CD4-positive, alpha-beta T cell (primary cell): ENCODE measurements at regions not wholly inside any gene's neighbourhood (a gene's known extent, or its start where the extent isn't known, plus 50 kb on each side); places are given as distances from the start of the nearest gene placed in this dataset.

Experiments used
- ATAC-seq: fragments of 200-7000 bp; cut with Tn5 transposase; one replicate; pipeline ENCODE4 v1.10.0; 2022; ENCODE audit warnings: mild to moderate bottlenecking; ENCODE audit not compliant: poor library complexity
- CTCF ChIA-PET: fragments of 350-600 bp; sonication (Branson Sonifier 250); formaldehyde crosslinking; loops from one replicate; lab custom pipeline; 2021; ENCODE audit warnings: antibody characterized with exemption, inconsistent platforms; lab: Charles Lee
- POLR2A ChIA-PET: fragments of 350-600 bp; sonication (Branson Sonifier 250); formaldehyde crosslinking; loops from one replicate; lab custom pipeline; 2021; ENCODE audit warnings: antibody characterized with exemption, inconsistent platforms; lab: Charles Lee
- DNase-seq, 14 experiments: peaks; one replicate each; pipeline ENCODE4 v3.0.0-alpha.2; 2013 to 2020; ENCODE audit warnings: mixed read lengths in 2 of 14
- H3K27ac ChIP-seq, 2 donors: one replicate each; pipeline versions ENCODE4 v1.5.1 to v1.7.0; 2013; ENCODE audit warnings: low read length in 2 of 2, low read depth in 1 of 2, mild to moderate bottlenecking in 1 of 2
- H3K27me3 ChIP-seq, 2 experiments: 1 replicate in 1 of 2; 2 replicates in 1 of 2; pipeline versions ENCODE4 v1.6.1 to v1.7.0; 2013; ENCODE audit warnings: low read length in 2 of 2, control low read depth in 1 of 2, mild to moderate bottlenecking in 1 of 2, moderate library complexity in 1 of 2; ENCODE audit not compliant: insufficient read depth in 2 of 2, control insufficient read depth in 1 of 2
- H3K36me3 ChIP-seq: one replicate; pipeline ENCODE4 v1.6.1; 2013; ENCODE audit warnings: low read length, control low read depth; ENCODE audit not compliant: insufficient read depth
- H3K4me1 ChIP-seq: one replicate; pipeline ENCODE4 v1.6.1; 2013; ENCODE audit warnings: low read length, control low read depth; ENCODE audit not compliant: insufficient read depth
- H3K4me3 ChIP-seq: one replicate; pipeline ENCODE4 v1.5.1; 2013; ENCODE audit warnings: mild to moderate bottlenecking, low read length, moderate library complexity
- H3K9me3 ChIP-seq, 2 experiments: 1 replicate in 1 of 2; 2 replicates in 1 of 2; pipeline versions ENCODE4 v1.6.1 to v1.7.0; 2013; ENCODE audit warnings: low read length in 2 of 2, mild to moderate bottlenecking in 2 of 2, control low read depth in 1 of 2, moderate library complexity in 1 of 2; ENCODE audit not compliant: control insufficient read depth in 1 of 2, insufficient read depth in 1 of 2
- H3K27ac Mint-ChIP-seq: one replicate; pipeline ENCODE4 v1.8.0; 2020; ENCODE audit warnings: mixed read lengths
- H3K27me3 Mint-ChIP-seq: one replicate; pipeline ENCODE4 v1.8.0; 2021; ENCODE audit warnings: mixed read lengths
- H3K36me3 Mint-ChIP-seq: one replicate; pipeline ENCODE4 v1.8.0; 2021; ENCODE audit warnings: low read depth, mixed read lengths
- H3K4me1 Mint-ChIP-seq: one replicate; pipeline ENCODE4 v1.8.0; 2021; ENCODE audit warnings: low read depth, mixed read lengths
- H3K4me3 Mint-ChIP-seq: one replicate; pipeline ENCODE4 v1.8.0; 2020; ENCODE audit warnings: mild to moderate bottlenecking, mixed read lengths
- H3K9me3 Mint-ChIP-seq: one replicate; pipeline ENCODE4 v1.8.0; 2020; ENCODE audit warnings: mixed read lengths
- CTCF ChIP-seq: fragments of 200-600 bp; IDR thresholded peaks from one replicate; pipeline ENCODE4 v1.8.0; 2022; ENCODE audit warnings: antibody characterized with exemption, mild to moderate bottlenecking
- intact Hi-C, 2 experiments: fragments of 100-400 bp; cut with DNase I in 1 of 2; cut with micrococcal nuclease in 1 of 2; formaldehyde crosslinking; loops; one replicate each; pipeline versions ENCODE4 v1.15.1 to v1.9.0; 2023 to 2025; cut with DNase I, micrococcal nuclease

- DNase-seq (no peak), ATAC-seq (no peak)
- H3K27ac ChIP-seq: no peak overlapping the region
- no peaks in the 10 kb centered on the region for H3K36me3 Mint-ChIP-seq
- CTCF ChIA-PET: no interaction called here
- peaks cover 0 to 6% of the 10 kb centered on the region in 2 experiments for H3K27me3 ChIP-seq
- H3K4me1 Mint-ChIP-seq: no peaks in the 10 kb centered on the region
- peaks cover 25% of the 10 kb centered on the region for H3K27me3 Mint-ChIP-seq
- H3K27ac Mint-ChIP-seq: no peak overlapping the region
- TF ChIP-seq CTCF: no peak
- no peaks in the 10 kb centered on the region for H3K9me3 Mint-ChIP-seq
- intact Hi-C loops: no loop called here
- H3K4me1 ChIP-seq: no peaks in the 10 kb centered on the region
- no peak overlapping the region for H3K4me3 ChIP-seq
- no peaks in the 10 kb centered on the region for H3K36me3 ChIP-seq
- H3K4me3 Mint-ChIP-seq: no peak overlapping the region
- POLR2A ChIA-PET: no interaction called here
- peaks cover 0 to 37% of the 10 kb centered on the region in 2 experiments for H3K9me3 ChIP-seq
Measured at GRCh38 chr1:4422504-4423289, 231.7 kb upstream of the AJAP1 start.

GRCh38 chr1:4424254-4424653 is 230.2 kb upstream of the AJAP1 start:
- H3K4me3 Mint-ChIP-seq: no peak overlapping the region
- Histone ChIP-seq H3K27ac (no peak overlapping the region), H3K4me1 (no peaks in the 10 kb centered on the region), H3K9me3 (peaks cover 0 to 37% of the 10 kb centered on the region in 2 experiments), H3K36me3 (no peaks in the 10 kb centered on the region), H3K4me3 (no peak overlapping the region), H3K27me3 (peaks cover 0 to 6% of the 10 kb centered on the region in 2 experiments)
- TF ChIP-seq CTCF: no peak
- POLR2A ChIA-PET: no interaction called here
- ATAC-seq (no peak), DNase-seq (no peak)
- no peak overlapping the region for H3K27ac Mint-ChIP-seq
- peaks cover 10% of the 10 kb centered on the region for H3K27me3 Mint-ChIP-seq
- no peaks in the 10 kb centered on the region for H3K9me3 Mint-ChIP-seq
- no peaks in the 10 kb centered on the region for H3K36me3 Mint-ChIP-seq
- CTCF ChIA-PET: no interaction called here
- H3K4me1 Mint-ChIP-seq: no peaks in the 10 kb centered on the region
- intact Hi-C loops: no loop called here

GRCh38 chr1:4424766-4425165 is 229.6 kb upstream of the AJAP1 start:
- H3K4me3 ChIP-seq: no peak overlapping the region

More at GRCh38 chr1:4424766-4425165, 229.6 kb upstream of the AJAP1 start:
- intact Hi-C loops: no loop called here
- TF ChIP-seq CTCF: no peak
- peaks cover 0 to 37% of the 10 kb centered on the region in 2 experiments for H3K9me3 ChIP-seq
- H3K27me3 ChIP-seq: peaks cover 0 to 6% of the 10 kb centered on the region in 2 experiments
- DNase-seq (no peak), ATAC-seq (no peak)
- no peak overlapping the region for H3K4me3 Mint-ChIP-seq
- H3K4me1 ChIP-seq: no peaks in the 10 kb centered on the region
- ChIA-PET CTCF (no interaction called here), POLR2A (no interaction called here)
- no peak overlapping the region for H3K27ac ChIP-seq
- no peaks in the 10 kb centered on the region for H3K4me1 Mint-ChIP-seq
- peaks cover 13% of the 10 kb centered on the region for H3K27me3 Mint-ChIP-seq
- no peaks in the 10 kb centered on the region for H3K9me3 Mint-ChIP-seq
- H3K36me3 Mint-ChIP-seq: no peaks in the 10 kb centered on the region
- H3K27ac Mint-ChIP-seq: no peak overlapping the region
- H3K36me3 ChIP-seq: no peaks in the 10 kb centered on the region
